GM23338 (cell line): ENCODE measurements at regions not wholly inside any gene's neighbourhood (a gene's known extent, or its start where the extent isn't known, plus 50 kb on each side); places are given as distances from the start of the nearest gene placed in this dataset.

Source experiments
- ATAC-seq: fragments of 200-7000 bp; cut with Tn5 transposase; 3 replicates; pipeline ENCODE4 v1.9.1; 2020
- DNase-seq: peaks from one replicate; pipeline ENCODE4 v3.0.0-alpha.2; 2015; ENCODE audit warnings: low spot score
- H2AFZ ChIP-seq: fragments of 200-600 bp; sonication (generic); 2 replicates; pipeline ENCODE4 v1.8.0; 2016; ENCODE audit warnings: antibody characterized with exemption, mild to moderate bottlenecking, moderate library complexity
- H3F3A ChIP-seq: fragments of 200-600 bp; sonication (generic); replicated peaks from 2 replicates; pipeline ENCODE4 v1.8.0; 2017; ENCODE audit warnings: antibody characterized with exemption, mixed run types, low read depth
- H3K27ac ChIP-seq: fragments of 200-600 bp; sonication (generic); 2 replicates; pipeline ENCODE4 v1.6.1; 2016; ENCODE audit warnings: low read depth
- H3K27me3 ChIP-seq: fragments of 200-600 bp; sonication (generic); 2 replicates; pipeline ENCODE4 v1.8.0; 2016; ENCODE audit warnings: mild to moderate bottlenecking, mixed run types, moderate library complexity; ENCODE audit not compliant: insufficient read depth
- H3K36me3 ChIP-seq: fragments of 200-600 bp; sonication (generic); 2 replicates; pipeline ENCODE4 v1.8.0; 2016; ENCODE audit warnings: mild to moderate bottlenecking; ENCODE audit not compliant: insufficient read depth
- H3K4me1 ChIP-seq: fragments of 200-600 bp; sonication (generic); 2 replicates; pipeline ENCODE4 v1.8.0; 2016; ENCODE audit warnings: mild to moderate bottlenecking, moderate library complexity; ENCODE audit not compliant: insufficient read depth
- H3K4me2 ChIP-seq: fragments of 200-600 bp; sonication (generic); 2 replicates; pipeline ENCODE4 v1.7.1; 2017; ENCODE audit warnings: mixed run types
- H3K4me3 ChIP-seq: fragments of 200-600 bp; sonication (generic); 2 replicates; pipeline ENCODE4 v1.6.1; 2016; ENCODE audit warnings: mixed run types
- H3K79me2 ChIP-seq: fragments of 200-600 bp; sonication (generic); replicated peaks from 2 replicates; pipeline ENCODE4 v1.8.0; 2017; ENCODE audit warnings: mild to moderate bottlenecking; ENCODE audit not compliant: insufficient read depth
- H3K9me2 ChIP-seq: fragments of 200-600 bp; sonication (generic); 2 replicates; pipeline ENCODE4 v1.8.0; 2017; ENCODE audit not compliant: insufficient read depth
- H4K20me1 ChIP-seq: fragments of 200-600 bp; sonication (generic); replicated peaks from 2 replicates; pipeline ENCODE4 v1.8.0; 2017; ENCODE audit warnings: mild to moderate bottlenecking; ENCODE audit not compliant: insufficient read depth
- H3K27ac Mint-ChIP-seq: 2 replicates; pipeline ENCODE4 v1.8.0; 2020; ENCODE audit warnings: inconsistent platforms, mild to moderate bottlenecking, moderate library complexity, mixed read lengths
- H3K27me3 Mint-ChIP-seq: 3 replicates; pipeline ENCODE4 v1.8.0; 2022; ENCODE audit warnings: low read depth, mild to moderate bottlenecking, moderate library complexity, mixed read lengths, inconsistent platforms; ENCODE audit not compliant: insufficient read depth, poor library complexity
- H3K36me3 Mint-ChIP-seq: 3 replicates; pipeline ENCODE4 v1.8.0; 2021; ENCODE audit warnings: low read depth, mild to moderate bottlenecking, inconsistent platforms, moderate library complexity, mixed read lengths
- H3K4me1 Mint-ChIP-seq: 3 replicates; pipeline ENCODE4 v1.8.0; 2020; ENCODE audit warnings: mild to moderate bottlenecking, inconsistent platforms, mixed read lengths
- H3K4me3 Mint-ChIP-seq: 3 replicates; pipeline ENCODE4 v1.8.0; 2021; ENCODE audit warnings: moderate library complexity, mild to moderate bottlenecking, inconsistent platforms, mixed read lengths
- H3K9me3 Mint-ChIP-seq: 3 replicates; pipeline ENCODE4 v1.8.0; 2020; ENCODE audit warnings: moderate library complexity, mild to moderate bottlenecking, inconsistent platforms, mixed read lengths
- CREB1 ChIP-seq: fragments of 250-450 bp; sonication (Bioruptor Pico); IDR thresholded peaks from 2 replicates; pipeline ENCODE4 v1.5.0; 2020; ENCODE audit warnings: low read depth, mild to moderate bottlenecking, moderate library complexity
- CTCF ChIP-seq, 2 experiments: fragments of 200-600 bp in 1 of 2; sonication (generic) in 1 of 2; conservative IDR thresholded peaks; 2 replicates each; pipeline versions ENCODE4 v1.5.1 to v1.6.1; 2016 to 2017; ENCODE audit warnings: antibody characterized with exemption in 2 of 2, low read depth in 2 of 2, mild to moderate bottlenecking in 2 of 2, moderate library complexity in 1 of 2
- EZH2 ChIP-seq: fragments of 200-600 bp; sonication (generic); IDR thresholded peaks from one replicate; pipeline ENCODE4 v1.8.0; 2017; ENCODE audit warnings: antibody characterized with exemption, mild to moderate bottlenecking, low read depth; ENCODE audit not compliant: unreplicated experiment
- EZH2phosphoT487 ChIP-seq: fragments of 200-600 bp; sonication (generic); IDR thresholded peaks from one replicate; pipeline ENCODE4 v1.8.1; 2018; ENCODE audit warnings: antibody characterized with exemption; ENCODE audit not compliant: unreplicated experiment
- JUNB ChIP-seq: IDR thresholded peaks from one replicate; pipeline ENCODE4 v1.6.1; 2016; ENCODE audit warnings: antibody characterized with exemption; ENCODE audit not compliant: unreplicated experiment
- STAT1 ChIP-seq: IDR thresholded peaks from one replicate; pipeline ENCODE4 v1.6.1; 2016; ENCODE audit warnings: antibody characterized with exemption; ENCODE audit not compliant: unreplicated experiment
- ZNF114 ChIP-seq: fragments of 250-450 bp; sonication (Bioruptor Pico); IDR thresholded peaks from 2 replicates; pipeline ENCODE4 v1.5.0; 2020; ENCODE audit warnings: mild to moderate bottlenecking, moderate library complexity
- ZNF331 ChIP-seq: fragments of 250-450 bp; sonication (Bioruptor Pico); IDR thresholded peaks from 2 replicates; pipeline ENCODE4 v1.5.0; 2020; ENCODE audit warnings: low read depth, mild to moderate bottlenecking, moderate library complexity
- ZNF462 ChIP-seq: fragments of 250-450 bp; sonication (Bioruptor Pico); IDR thresholded peaks from 2 replicates; pipeline ENCODE4 v1.5.0; 2020; ENCODE audit warnings: mild to moderate bottlenecking, moderate library complexity

- TF ChIP-seq ZNF462 (CRISPR knock-in tag) (no peak), CTCF (conservative IDR thresholded peaks at IDR 0.05; ENCODE audit: low read depth in 2 of 2) (no peak), JUNB (no peak), EZH2 (no peak), EZH2phosphoT487 (no peak)
Measured at GRCh38 chr15:85924088-85924487, 129.4 kb upstream of the KLHL25 start (continued).

- no peaks in the 10 kb centered on the region for H4K20me1 ChIP-seq
- no peak overlapping the region for H3K27ac Mint-ChIP-seq
- TF ChIP-seq ZNF114 (no peak), STAT1 (no peak), ZNF331 (CRISPR knock-in tag) (no peak), CREB1 (CRISPR knock-in tag) (no peak)
Measured at GRCh38 chr15:85925649-85926237, 131.0 kb upstream of the KLHL25 start.

More at GRCh38 chr15:85925649-85926237, 131.0 kb upstream of the KLHL25 start:
- H3K9me3 Mint-ChIP-seq = 0 out of 3 replicates have a peak, but pooled peaks cover 3% of the 10 kb centered on the region
- DNase-seq = peak; percentile 15
- peaks cover 19% of the 10 kb centered on the region for H3K9me2 ChIP-seq
- peak; percentile 85 for ATAC-seq
- H3K36me3 ChIP-seq = no peaks in the 10 kb centered on the region
- peaks cover 16% of the 10 kb centered on the region for H3K4me1 ChIP-seq
- H3K4me3 Mint-ChIP-seq = no peak overlapping the region
- peaks cover 21% of the 10 kb centered on the region for H3K4me1 Mint-ChIP-seq
- peak overlapping the region; percentile 51 for H3K4me2 ChIP-seq
- H3K79me2 ChIP-seq = no peaks in the 10 kb centered on the region
- peaks cover 9% of the 10 kb centered on the region for H3K27me3 Mint-ChIP-seq
- H3K4me3 ChIP-seq = no peak overlapping the region
- no peaks in the 10 kb centered on the region for H3F3A ChIP-seq
- no peak overlapping the region for H3K27ac ChIP-seq
- peak overlapping the region; percentile 38; the same call in 1 of the 2 replicates for H2AFZ ChIP-seq
- no peaks in the 10 kb centered on the region for H3K27me3 ChIP-seq
- no peaks in the 10 kb centered on the region for H3K36me3 Mint-ChIP-seq
